B cell (primary cell): ENCODE measurements at regions not wholly inside any gene's neighbourhood (a gene's known extent, or its start where the extent isn't known, plus 50 kb on each side); places are given as distances from the start of the nearest gene placed in this dataset.
A peak's percentile ranks its signal among the peaks of the same experiment; 100 is the strongest.

Experiments
- ATAC-seq: fragments of 200-7000 bp; cut with Tn5 transposase; one replicate; pipeline ENCODE4 v1.10.0; 2021; ENCODE audit warnings: low read depth, mild to moderate bottlenecking, moderate number of reproducible peaks, moderate library complexity
- CTCF ChIA-PET: fragments of 350-600 bp; sonication (Branson Sonifier 250); formaldehyde crosslinking; loops from one replicate; lab custom pipeline; 2021; ENCODE audit warnings: antibody characterized with exemption, inconsistent platforms; lab: Charles Lee
- POLR2A ChIA-PET: fragments of 350-600 bp; sonication (Branson Sonifier 250); formaldehyde crosslinking; loops from one replicate; lab custom pipeline; 2021; ENCODE audit warnings: antibody characterized with exemption; lab: Charles Lee
- DNase-seq: peaks from one replicate; pipeline ENCODE4 v3.0.0; 2013
- H2AFZ ChIP-seq: 2 replicates; pipeline ENCODE4 v1.6.1; 2012; ENCODE audit warnings: mild to moderate bottlenecking, low read depth, low read length; ENCODE audit not compliant: insufficient read depth, poor library complexity, severe bottlenecking
- H3K27ac ChIP-seq, 2 donors: 1 replicate in 1 of 2; 2 replicates in 1 of 2; pipeline ENCODE4 v1.5.1; 2012 to 2013; ENCODE audit warnings: low read length in 2 of 2, mild to moderate bottlenecking in 2 of 2, moderate library complexity in 1 of 2
- H3K27me3 ChIP-seq, 4 experiments: fragments of 200-600 bp in 1 of 4; sonication (generic) in 1 of 4; replicated peaks in 1 of 4; 1 replicate in 2 of 4; 2 replicates in 2 of 4; pipeline versions ENCODE4 v1.6.1 to v1.7.0; 2013 to 2016; ENCODE audit warnings: low read length in 3 of 4, mild to moderate bottlenecking in 2 of 4, mixed read lengths in 1 of 4, moderate library complexity in 1 of 4; ENCODE audit not compliant: insufficient read depth in 4 of 4, control insufficient read depth in 3 of 4; ENCODE audit errors: control extremely low read depth in 1 of 4
- H3K36me3 ChIP-seq, 2 experiments: replicated peaks in 1 of 2; 1 replicate in 1 of 2; 2 replicates in 1 of 2; pipeline versions ENCODE4 v1.6.1 to v1.7.1; 2013; ENCODE audit warnings: low read length in 1 of 2; ENCODE audit not compliant: insufficient read depth in 2 of 2, control insufficient read depth in 1 of 2; ENCODE audit errors: control extremely low read depth in 1 of 2, extremely low read depth in 1 of 2
- H3K4me1 ChIP-seq, 2 donors: fragments of 200-600 bp in 1 of 2; sonication (generic) in 1 of 2; 1 replicate in 1 of 2; 2 replicates in 1 of 2; pipeline versions ENCODE4 v1.5.1 to v1.6.1; 2013 to 2017; ENCODE audit warnings: low read length in 2 of 2; ENCODE audit not compliant: control insufficient read depth in 2 of 2, insufficient read depth in 2 of 2
- H3K4me2 ChIP-seq: replicated peaks from 2 replicates; pipeline ENCODE3; 2012; ENCODE audit warnings: mild to moderate bottlenecking, low read depth, low read length; ENCODE audit not compliant: poor library complexity, severe bottlenecking
- H3K4me3 ChIP-seq, 5 experiments: fragments of 200-600 bp in 1 of 5; sonication (generic) in 1 of 5; 1 replicate in 3 of 5; 2 replicates in 2 of 5; pipeline versions ENCODE4 v1.5.1 to v1.7.0; 2011 to 2016; ENCODE audit warnings: low read length in 4 of 5, mild to moderate bottlenecking in 4 of 5, low read depth in 2 of 5, control low read depth in 1 of 5, moderate library complexity in 1 of 5; ENCODE audit not compliant: insufficient read depth in 1 of 5; ENCODE audit errors: control extremely low read depth in 1 of 5, extremely low read depth in 1 of 5
- H3K79me2 ChIP-seq: fragments of 200-600 bp; sonication (generic); one replicate; pipeline ENCODE4 v1.6.0; 2016; ENCODE audit warnings: low read length; ENCODE audit not compliant: control insufficient read depth, insufficient read depth
- H3K9ac ChIP-seq: fragments of 200-600 bp; sonication (generic); 2 replicates; pipeline ENCODE4 v1.6.1; 2017; ENCODE audit warnings: mild to moderate bottlenecking, low read length, moderate library complexity
- H3K9me3 ChIP-seq, 3 donors: one replicate each; pipeline versions ENCODE4 v1.6.1 to v1.7.1; 2013; ENCODE audit warnings: low read length in 2 of 3; ENCODE audit not compliant: control insufficient read depth in 2 of 3, insufficient read depth in 1 of 3; ENCODE audit errors: control extremely low read depth in 1 of 3
- H4K20me1 ChIP-seq: 2 replicates; pipeline ENCODE4 v1.6.0; 2012; ENCODE audit warnings: mild to moderate bottlenecking, low read length; ENCODE audit not compliant: insufficient read depth, control insufficient read depth, poor library complexity, severe bottlenecking
- H3K27ac Mint-ChIP-seq: one replicate; pipeline ENCODE4 v1.8.0; 2021; ENCODE audit warnings: mixed read lengths
- H3K27me3 Mint-ChIP-seq: one replicate; pipeline ENCODE4 v1.8.0; 2021; ENCODE audit warnings: mixed read lengths
- H3K4me1 Mint-ChIP-seq: one replicate; pipeline ENCODE4 v1.8.0; 2021; ENCODE audit warnings: mixed read lengths
- H3K4me3 Mint-ChIP-seq: one replicate; pipeline ENCODE4 v1.8.0; 2021; ENCODE audit warnings: mixed read lengths
- H3K9me3 Mint-ChIP-seq: one replicate; pipeline ENCODE4 v1.8.0; 2022; ENCODE audit warnings: mixed read lengths; ENCODE audit not compliant: insufficient read depth
- CTCF ChIP-seq: fragments of 200-600 bp; IDR thresholded peaks from one replicate; pipeline ENCODE4 v1.8.0; 2022; ENCODE audit warnings: antibody characterized with exemption, mild to moderate bottlenecking
- EZH2 ChIP-seq: IDR thresholded peaks from 2 replicates; pipeline ENCODE4 v1.6.1; 2012; ENCODE audit warnings: borderline replicate concordance, low read depth, mild to moderate bottlenecking, moderate library complexity, low read length; ENCODE audit not compliant: insufficient read depth, poor library complexity, severe bottlenecking
- WGBS: methylation state at CpG from one replicate; pipeline ENCODE4 v1.1.5; 2013; ENCODE audit warnings: missing lambda C conversion rate; ENCODE audit not compliant: insufficient coverage; 5-methylcytosine and 5-hydroxymethylcytosine counted together
- intact Hi-C: fragments of 100-400 bp; cut with micrococcal nuclease; formaldehyde crosslinking; loops from one replicate; pipeline ENCODE4 v1.10.0; 2022

- Histone ChIP-seq H3K36me3 (peaks cover 24 to 45% of the 10 kb centered on the region in 2 experiments), H4K20me1 (peaks cover 23% of the 10 kb centered on the region), H2AFZ (no peak overlapping the region), H3K4me1 (peaks cover 55 to 78% of the 10 kb centered on the region in 2 donors), H3K27me3 (no peaks in the 10 kb centered on the region), H3K27ac (peak overlapping the region in 1 of 2 donors; percentile 77), H3K4me2 (peak overlapping the region; percentile 45), H3K9me3 (peaks cover 0 to 8% (median 0%) of the 10 kb centered on the region in 3 donors), H3K79me2 (peaks cover 97% of the 10 kb centered on the region), H3K4me3 (peak overlapping the region in 2 of 5 experiments; percentile 4 to 41), H3K9ac (peak overlapping the region; percentile 19)
- Mint-ChIP-seq H3K4me1 (peaks cover 66% of the 10 kb centered on the region), H3K27ac (peak overlapping the region; percentile 85), H3K4me3 (peak overlapping the region; percentile 62), H3K9me3 (no peaks in the 10 kb centered on the region), H3K27me3 (no peaks in the 10 kb centered on the region)
- intact Hi-C loops: loop anchor here (1.0 kb wide), 1 partner anchor 12 kb away; no protein-coding TSS in a partner anchor
- TF ChIP-seq EZH2: no peak
- TF ChIP-seq CTCF: no peak
- DNase-seq (peak; percentile 32), ATAC-seq (peak; percentile 62)
- WGBS: 80% methylated on average over 1 of the region's 4 CpGs
- POLR2A ChIA-PET: interaction anchor here (1.5 to 2.0 kb wide), 3 partner anchors 8 to 68 kb away, joined by 3 to 8 read pairs (median 4); no protein-coding TSS in a partner anchor
- CTCF ChIA-PET: interaction anchor here (1.0 to 2.9 kb wide), 6 partner anchors 8 to 83 kb away, joined by 3 to 15 read pairs (median 6); no protein-coding TSS in a partner anchor
These were observed 103.5 kb downstream of the TMA16 start for GRCh38 chr4:163598028-163598427.

GRCh38 chr4:163598489-163598888 is 104.0 kb downstream of the TMA16 start:
- H2AFZ ChIP-seq: no peak overlapping the region
- ATAC-seq (peak; percentile 35), DNase-seq (no peak)
- H3K9me3 ChIP-seq: peaks cover 0 to 8% (median 0%) of the 10 kb centered on the region in 3 donors
- Mint-ChIP-seq H3K9me3 (no peaks in the 10 kb centered on the region), H3K27ac (peak overlapping the region; percentile 85), H3K4me3 (peak overlapping the region; percentile 62), H3K4me1 (peaks cover 65% of the 10 kb centered on the region), H3K27me3 (no peaks in the 10 kb centered on the region)
- WGBS: no CpG with 5 or more reads among the region's 2 CpGs
- peaks cover 57 to 77% of the 10 kb centered on the region in 2 donors for H3K4me1 ChIP-seq
- H3K36me3 ChIP-seq: peaks cover 24 to 44% of the 10 kb centered on the region in 2 experiments
- intact Hi-C loops: loop anchor here (1.0 kb wide), 1 partner anchor 12 kb away; no protein-coding TSS in a partner anchor
- peak overlapping the region; percentile 19 for H3K9ac ChIP-seq
- ChIA-PET POLR2A (interaction anchor here (1.5 to 2.0 kb wide), 2 partner anchors 65 to 68 kb away, joined by 4 to 8 read pairs; no protein-coding TSS in a partner anchor), CTCF (interaction anchor here (0.7 to 5.2 kb wide), 7 partner anchors 9 to 83 kb away, joined by 3 to 29 read pairs (median 7); no protein-coding TSS in a partner anchor)
- TF ChIP-seq CTCF: no peak
- no peak for TF ChIP-seq EZH2
- H3K4me3 ChIP-seq: peak overlapping the region in 2 of 5 experiments; percentile 4 to 41
- H3K27ac ChIP-seq: peak overlapping the region in 1 of 2 donors; percentile 77
- peaks cover 97% of the 10 kb centered on the region for H3K79me2 ChIP-seq
- peaks cover 26% of the 10 kb centered on the region for H4K20me1 ChIP-seq
- H3K4me2 ChIP-seq: peak overlapping the region; percentile 45
- no peaks in the 10 kb centered on the region for H3K27me3 ChIP-seq
